ENCODE measurements at regions not wholly inside any gene's neighbourhood (a gene's known extent, or its start where the extent isn't known, plus 50 kb on each side); places are given as distances from the start of the nearest gene placed in this dataset.

GRCh38 chr2:37839991-37840390, 85.1 kb upstream of the RMDN2 start:
- Mint-ChIP-seq H3K36me3 (ENCODE audit: low read depth) (no peaks in the 10 kb centered on the region), H3K4me3 (no peak overlapping the region), H3K27ac (no peak overlapping the region), H3K4me1 (no peaks in the 10 kb centered on the region), H3K9me3 (no peaks in the 10 kb centered on the region), H3K27me3 (peaks cover 9% of the 10 kb centered on the region)
- ATAC-seq (replicated peaks) = no peak

DNA sequence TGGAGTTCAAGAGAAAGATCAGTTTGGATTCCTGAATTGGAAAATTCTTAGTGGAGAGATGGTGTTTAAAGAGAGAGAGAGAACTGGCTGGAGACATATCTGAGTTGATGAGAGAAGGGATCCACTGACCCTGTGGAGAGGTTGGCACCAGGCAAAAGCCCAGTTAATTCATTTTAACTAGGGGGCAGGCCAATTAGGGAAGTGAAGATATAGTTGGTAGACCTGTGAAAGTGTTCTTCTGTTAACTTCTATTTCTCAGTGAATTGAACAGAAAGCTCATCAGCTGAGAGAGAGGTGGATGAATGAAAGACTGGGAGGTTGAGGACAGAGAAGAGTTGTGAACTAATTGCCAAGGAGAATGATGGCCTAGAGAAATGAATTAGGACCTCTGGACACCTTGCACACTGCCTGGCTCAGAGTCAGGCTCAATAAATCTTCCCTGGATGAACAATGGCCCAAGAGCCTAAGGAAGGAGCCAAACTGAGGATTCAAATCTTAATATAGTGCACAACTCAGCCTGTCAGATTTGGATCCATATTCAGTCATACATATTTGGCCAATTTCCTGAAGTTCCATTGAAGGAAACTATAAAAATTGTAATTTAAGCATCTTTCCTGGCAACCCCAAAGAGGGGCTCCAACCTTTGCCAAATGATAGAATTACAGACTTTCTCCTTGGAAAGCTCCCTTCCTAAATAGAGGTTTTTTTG, 82.2 kb upstream of the RMDN2 start:
- Mint-ChIP-seq H3K36me3 (ENCODE audit: low read depth) (no peaks in the 10 kb centered on the region), H3K9me3 (no peaks in the 10 kb centered on the region), H3K27me3 (peaks cover 9% of the 10 kb centered on the region), H3K27ac (no peak overlapping the region), H3K4me3 (no peak overlapping the region), H3K4me1 (no peaks in the 10 kb centered on the region)
- ATAC-seq (replicated peaks) = no peak

DNA sequence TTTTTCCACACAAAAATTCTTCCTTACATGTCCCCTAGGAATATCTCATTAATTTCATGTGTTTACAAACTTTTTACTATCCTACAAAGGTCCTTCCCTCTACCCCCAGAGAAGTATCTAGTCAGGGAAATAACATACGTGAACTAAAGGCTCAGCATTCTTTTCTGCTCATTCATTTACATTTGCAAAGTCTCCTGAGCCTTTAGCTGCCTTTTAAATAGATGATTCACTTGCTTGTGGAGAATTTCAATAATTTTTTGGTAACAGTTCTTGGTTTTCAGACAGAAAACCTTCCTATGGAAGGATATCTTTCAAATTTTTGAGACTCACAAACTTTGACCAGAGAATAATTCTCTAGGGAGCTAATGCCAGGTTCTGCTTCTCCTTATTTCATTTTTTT, 81.5 kb upstream of the RMDN2 start:
- no peak for ATAC-seq (replicated peaks)
- H3K9me3 Mint-ChIP-seq = no peaks in the 10 kb centered on the region
- H3K4me1 Mint-ChIP-seq = no peaks in the 10 kb centered on the region
- no peaks in the 10 kb centered on the region for H3K36me3 Mint-ChIP-seq (ENCODE audit: low read depth)
- peaks cover 9% of the 10 kb centered on the region for H3K27me3 Mint-ChIP-seq
- no peak overlapping the region for H3K27ac Mint-ChIP-seq
- no peak overlapping the region for H3K4me3 Mint-ChIP-seq

DNA sequence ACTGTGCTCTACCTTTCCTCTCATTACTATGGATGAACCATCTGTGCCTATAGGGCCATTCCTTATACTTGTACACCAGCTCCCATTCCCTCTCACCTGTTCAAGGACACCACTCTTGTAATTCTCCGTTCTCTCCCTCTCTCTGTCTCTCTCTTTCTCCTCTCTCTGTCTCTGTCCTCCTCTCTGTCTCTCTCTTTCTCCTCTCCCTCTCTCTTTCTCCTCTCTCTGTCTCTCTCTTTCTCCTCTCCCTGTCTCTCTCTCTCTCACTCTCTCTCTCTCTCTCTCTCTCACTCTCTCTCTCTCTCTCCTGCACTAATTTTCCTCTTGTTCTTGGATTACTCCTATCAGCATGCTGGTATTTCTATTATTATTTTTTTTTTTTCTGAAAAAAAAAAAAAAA, 78.9 kb upstream of the RMDN2 start:
- H3K36me3 Mint-ChIP-seq (ENCODE audit: low read depth) = no peaks in the 10 kb centered on the region
- H3K27ac Mint-ChIP-seq = no peak overlapping the region
- H3K4me1 Mint-ChIP-seq = peaks cover 9% of the 10 kb centered on the region
- H3K9me3 Mint-ChIP-seq = no peaks in the 10 kb centered on the region
- no peak overlapping the region for H3K4me3 Mint-ChIP-seq
- peaks cover 9% of the 10 kb centered on the region for H3K27me3 Mint-ChIP-seq
- no peak for ATAC-seq (replicated peaks)

DNA sequence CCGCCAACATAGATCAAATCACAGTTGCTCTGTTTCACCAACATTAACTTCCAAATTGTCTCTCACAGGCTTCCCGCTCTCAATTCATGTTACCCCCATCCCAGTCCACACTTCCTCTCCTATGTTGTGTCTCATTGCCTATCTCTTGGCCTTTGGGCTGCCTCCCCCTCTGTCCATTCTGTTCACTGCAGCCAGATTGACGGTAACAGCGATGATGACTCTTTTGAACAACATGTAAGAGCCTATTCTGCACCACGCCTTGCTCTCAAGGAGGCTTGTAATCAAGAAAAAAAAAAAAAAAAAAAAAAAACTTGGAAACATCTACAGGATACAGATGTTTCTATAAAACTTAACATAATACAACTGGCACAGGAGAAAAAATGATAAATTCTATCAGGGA, 77.3 kb upstream of the RMDN2 start:
- Mint-ChIP-seq H3K36me3 (ENCODE audit: low read depth) (no peaks in the 10 kb centered on the region), H3K27ac (no peak overlapping the region)
- no peak for ATAC-seq (replicated peaks)

GRCh38 chr2:37848451-37848850, 76.6 kb upstream of the RMDN2 start:
- Mint-ChIP-seq H3K9me3 (no peaks in the 10 kb centered on the region), H3K27ac (no peak overlapping the region), H3K4me3 (no peak overlapping the region), H3K4me1 (peaks cover 19% of the 10 kb centered on the region), H3K36me3 (ENCODE audit: low read depth) (no peaks in the 10 kb centered on the region), H3K27me3 (peaks cover 2% of the 10 kb centered on the region)
- ATAC-seq (replicated peaks) = no peak

More for the DNA sequence above, 77.3 kb upstream of the RMDN2 start:
- peaks cover 4% of the 10 kb centered on the region for H3K27me3 Mint-ChIP-seq
- peaks cover 19% of the 10 kb centered on the region for H3K4me1 Mint-ChIP-seq
- H3K9me3 Mint-ChIP-seq = no peaks in the 10 kb centered on the region
- H3K4me3 Mint-ChIP-seq = no peak overlapping the region

GRCh38 chr2:37849911-37850310, 75.2 kb upstream of the RMDN2 start:
- peak; percentile 76 for ATAC-seq (replicated peaks)
- peaks cover 19% of the 10 kb centered on the region for H3K4me1 Mint-ChIP-seq
- no peaks in the 10 kb centered on the region for H3K36me3 Mint-ChIP-seq (ENCODE audit: low read depth)
- H3K27ac Mint-ChIP-seq = no peak overlapping the region
- H3K9me3 Mint-ChIP-seq = no peaks in the 10 kb centered on the region
- H3K27me3 Mint-ChIP-seq = no peaks in the 10 kb centered on the region
- no peak overlapping the region for H3K4me3 Mint-ChIP-seq

GRCh38 chr2:37851428-37851827, 73.7 kb upstream of the RMDN2 start:
- Mint-ChIP-seq H3K9me3 (no peaks in the 10 kb centered on the region), H3K36me3 (ENCODE audit: low read depth) (no peaks in the 10 kb centered on the region), H3K27me3 (no peaks in the 10 kb centered on the region), H3K27ac (peak overlapping the region; percentile 66), H3K4me3 (peak overlapping the region; percentile 59), H3K4me1 (peaks cover 19% of the 10 kb centered on the region)
- no peak for ATAC-seq (replicated peaks)

- H3K27ac Mint-ChIP-seq = peak overlapping the region; percentile 66
- H3K27me3 Mint-ChIP-seq = no peaks in the 10 kb centered on the region
Measured at GRCh38 chr2:37851828-37852584, 73.1 kb upstream of the RMDN2 start.

DNA sequence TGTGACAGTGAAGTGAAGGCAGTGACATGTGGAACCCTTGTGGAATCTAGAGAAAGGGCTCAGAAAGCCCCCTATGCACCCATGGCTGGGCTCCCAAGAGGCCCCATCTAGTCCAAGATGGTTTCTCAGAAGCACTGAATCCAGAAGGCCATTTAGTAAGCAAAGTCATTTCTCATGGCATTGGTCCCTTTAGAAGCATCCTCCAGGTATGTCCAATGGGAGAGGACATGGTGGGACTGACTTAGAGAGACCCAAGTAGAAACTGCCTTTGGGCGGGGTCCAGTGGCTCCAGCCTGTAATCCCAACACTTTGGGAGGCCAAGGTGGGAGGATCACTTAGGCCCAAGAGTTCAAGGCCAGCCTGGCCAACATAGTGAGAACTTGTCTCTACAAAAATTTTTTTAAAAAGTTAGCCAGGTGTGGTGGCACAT, 72.5 kb upstream of the RMDN2 start:
- H3K36me3 Mint-ChIP-seq (ENCODE audit: low read depth) = no peaks in the 10 kb centered on the region
- H3K27ac Mint-ChIP-seq = no peak overlapping the region
- no peaks in the 10 kb centered on the region for H3K9me3 Mint-ChIP-seq
- H3K4me1 Mint-ChIP-seq = peaks cover 19% of the 10 kb centered on the region
- H3K27me3 Mint-ChIP-seq = no peaks in the 10 kb centered on the region
- H3K4me3 Mint-ChIP-seq = no peak overlapping the region
- no peak for ATAC-seq (replicated peaks)

More at GRCh38 chr2:37851828-37852584, 73.1 kb upstream of the RMDN2 start:
- H3K4me1 Mint-ChIP-seq = peaks cover 19% of the 10 kb centered on the region
- peak; percentile 74 for ATAC-seq (replicated peaks)
- H3K36me3 Mint-ChIP-seq (ENCODE audit: low read depth) = no peaks in the 10 kb centered on the region
- H3K9me3 Mint-ChIP-seq = no peaks in the 10 kb centered on the region
- peak overlapping the region; percentile 59 for H3K4me3 Mint-ChIP-seq

- peaks cover 19% of the 10 kb centered on the region for H3K4me1 Mint-ChIP-seq
- H3K9me3 Mint-ChIP-seq = peaks cover 4% of the 10 kb centered on the region
- no peak overlapping the region for H3K4me3 Mint-ChIP-seq
- no peaks in the 10 kb centered on the region for H3K36me3 Mint-ChIP-seq (ENCODE audit: low read depth)
- no peak for ATAC-seq (replicated peaks)
- peaks cover 4% of the 10 kb centered on the region for H3K27me3 Mint-ChIP-seq
- no peak overlapping the region for H3K27ac Mint-ChIP-seq
Measured at GRCh38 chr2:37854676-37855282, 70.3 kb upstream of the RMDN2 start.

DNA sequence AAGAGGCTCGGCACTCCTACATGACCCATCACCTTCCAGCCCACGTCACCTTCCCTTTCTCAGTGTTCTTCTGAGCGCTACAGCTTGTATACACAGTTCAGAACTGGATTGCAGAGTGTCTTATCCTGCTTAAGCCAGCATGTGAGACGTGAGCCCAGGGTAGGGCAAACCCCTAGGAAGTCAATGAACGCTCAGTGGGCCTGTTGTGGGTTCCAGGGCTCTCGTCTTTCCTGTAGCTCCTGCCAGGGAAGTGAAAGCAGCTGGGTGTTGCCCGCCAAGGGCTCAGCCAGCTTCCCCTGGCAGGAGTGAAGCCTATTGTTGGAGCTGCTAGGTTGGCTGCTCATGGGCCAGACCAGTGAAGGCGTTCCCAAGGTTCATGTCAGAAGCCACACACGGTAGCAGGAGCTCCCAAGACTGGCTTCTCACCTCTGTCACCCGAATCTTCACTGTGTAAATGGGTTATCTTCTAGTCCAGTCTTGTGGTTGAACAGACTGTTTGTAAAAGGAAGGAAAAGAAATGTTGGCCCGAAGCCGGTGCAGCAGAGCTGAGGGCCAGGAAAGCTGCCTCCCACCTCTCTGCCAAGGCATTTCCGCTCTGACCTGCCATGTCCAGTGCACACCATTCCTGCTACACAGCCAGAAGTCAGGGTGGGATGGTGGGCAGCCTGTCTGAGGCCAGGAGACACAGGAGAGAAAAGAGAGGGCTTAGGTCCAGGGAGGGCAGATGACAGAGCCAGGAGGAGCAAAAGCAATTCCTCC, 69.6 kb upstream of the RMDN2 start:
- Mint-ChIP-seq H3K4me1 (peaks cover 12% of the 10 kb centered on the region), H3K36me3 (ENCODE audit: low read depth) (no peaks in the 10 kb centered on the region), H3K27ac (no peak overlapping the region), H3K27me3 (peaks cover 4% of the 10 kb centered on the region), H3K9me3 (peaks cover 4% of the 10 kb centered on the region), H3K4me3 (no peak overlapping the region)
- ATAC-seq (replicated peaks) = no peak

DNA sequence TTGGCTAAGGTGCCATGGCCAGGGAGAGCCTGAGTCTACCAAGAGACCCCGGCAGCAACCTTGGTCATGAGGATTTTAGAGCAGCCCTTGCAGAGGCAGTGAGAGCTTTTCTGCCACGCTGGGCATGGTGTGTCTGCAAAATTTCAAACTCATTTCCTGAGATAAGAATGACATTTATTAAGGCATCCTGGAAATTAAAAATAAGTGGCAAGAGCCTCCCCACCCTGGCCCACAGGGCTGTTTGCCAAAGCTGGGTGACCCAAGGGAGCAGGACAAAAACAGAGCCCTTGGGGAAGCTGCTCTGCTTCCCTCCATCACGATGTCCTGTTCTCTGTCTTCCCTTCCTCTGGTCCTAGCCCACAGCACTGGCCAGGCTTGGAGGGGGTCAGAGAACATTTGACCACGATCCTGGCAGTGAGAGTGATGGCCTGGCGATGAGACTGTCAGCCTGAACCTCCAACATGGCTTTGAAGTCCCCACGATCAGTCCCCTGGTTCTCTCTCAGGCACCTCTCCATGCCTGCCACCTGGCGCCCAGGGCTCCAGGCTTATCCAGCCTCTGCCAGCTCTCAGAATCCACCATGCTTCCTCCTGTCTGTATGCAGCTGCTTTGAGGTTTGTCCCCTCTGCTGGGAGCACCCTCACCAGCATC, 68.9 kb upstream of the RMDN2 start:
- H3K9me3 Mint-ChIP-seq = peaks cover 4% of the 10 kb centered on the region
- H3K4me3 Mint-ChIP-seq = no peak overlapping the region
- H3K36me3 Mint-ChIP-seq (ENCODE audit: low read depth) = no peaks in the 10 kb centered on the region
- H3K4me1 Mint-ChIP-seq = peaks cover 10% of the 10 kb centered on the region
- peaks cover 4% of the 10 kb centered on the region for H3K27me3 Mint-ChIP-seq
- no peak for ATAC-seq (replicated peaks)
- no peak overlapping the region for H3K27ac Mint-ChIP-seq

Measured in activated T-helper 17 cell treated with anti-CD3 and anti-CD28 coated beads, Interleukin-2, amount 50 U/mL, for 72 hours (primary cell).